HG03066 (cell line): ENCODE measurements at regions not wholly inside any gene's neighbourhood (a gene's known extent, or its start where the extent isn't known, plus 50 kb on each side); places are given as distances from the start of the nearest gene placed in this dataset.
"Not testable (repeated sequence)": the region's sequence is repeated elsewhere in the genome, so short reads cannot be mapped to it uniquely, and the experiment has no call there.

Experiments
- ATAC-seq: cut with Tn5 transposase; IDR thresholded peaks from one replicate; pipeline ENCODE4 v1.9.1; 2021; ENCODE audit warnings: low read depth; ENCODE audit not compliant: unreplicated experiment

DNA sequence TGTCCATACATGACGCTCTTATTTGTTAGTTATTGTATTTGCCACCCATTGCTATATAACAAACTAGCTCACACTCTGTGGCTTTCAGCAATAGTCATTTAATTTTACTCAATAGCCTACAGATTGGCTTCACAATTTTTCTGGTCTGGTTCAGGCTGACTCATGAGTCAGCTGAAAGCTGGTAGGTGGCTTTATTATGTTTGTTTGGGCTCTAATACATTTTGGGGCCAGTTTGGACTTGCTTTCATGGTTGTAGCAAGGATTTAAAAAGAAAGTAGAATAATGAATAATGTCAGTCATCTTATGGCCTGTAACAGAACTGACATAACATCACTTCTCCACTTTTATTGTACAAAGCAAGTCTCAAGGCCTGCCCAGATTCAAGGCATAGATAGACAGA is 338.7 kb downstream of the LRRIQ3 start:
- ATAC-seq: no peak

DNA sequence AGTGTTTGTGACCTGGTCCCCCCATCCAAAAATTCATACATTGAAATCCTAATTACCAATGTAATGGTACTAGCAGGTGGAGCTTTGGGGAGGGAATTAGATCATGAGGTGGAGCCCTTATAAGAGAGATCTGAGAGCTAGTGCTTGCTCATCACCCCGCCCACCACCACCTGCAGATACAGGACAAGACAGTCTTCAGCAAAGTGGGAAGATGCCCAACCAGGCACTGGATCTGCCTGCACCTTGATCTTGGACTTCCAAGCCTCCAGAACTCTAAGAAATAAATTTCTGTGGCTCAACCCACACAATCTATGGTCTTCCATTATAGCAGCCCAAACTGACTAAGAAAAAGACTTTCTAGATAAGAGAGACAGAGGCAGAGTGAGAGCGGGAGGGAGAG is 343.4 kb downstream of the LRRIQ3 start:
- ATAC-seq: no peak

DNA sequence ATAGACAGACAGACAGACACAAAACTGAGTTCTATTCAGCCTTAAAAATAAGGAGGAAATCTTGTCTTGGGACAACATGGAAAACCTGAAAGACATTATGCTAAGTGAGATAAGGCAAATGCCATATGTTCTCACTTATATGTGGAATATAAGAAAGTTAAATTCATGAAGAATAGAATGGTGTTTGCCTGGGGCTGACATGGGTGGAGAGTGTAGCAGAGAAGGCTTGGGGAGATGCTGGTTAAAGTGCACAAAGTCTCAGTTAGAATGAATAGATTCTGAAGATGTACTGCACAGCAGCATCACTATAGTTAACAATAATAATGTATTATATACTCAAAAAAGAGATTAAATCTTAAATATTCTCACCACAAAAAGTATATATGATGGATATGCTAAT is 355.5 kb downstream of the LRRIQ3 start:
- no peak for ATAC-seq

DNA sequence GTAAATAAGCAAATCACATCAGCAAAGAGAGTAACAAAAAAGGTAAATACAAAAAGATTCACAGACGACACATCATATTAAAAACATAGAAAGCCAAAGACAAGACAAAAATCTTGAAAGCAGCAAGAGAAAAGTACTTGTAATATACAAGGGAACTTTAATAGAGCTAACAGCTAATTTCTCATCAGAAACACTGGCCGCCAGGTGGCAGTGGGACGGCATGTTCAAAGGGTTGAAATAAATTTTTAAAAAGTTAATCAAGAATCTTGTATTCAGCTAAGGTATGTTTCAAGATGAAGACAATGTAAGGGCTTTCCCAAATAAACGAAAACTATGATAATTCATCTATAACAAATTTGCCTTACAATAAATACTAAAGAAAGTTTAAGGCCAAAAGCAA is 358.1 kb downstream of the LRRIQ3 start:
- ATAC-seq: no peak

DNA sequence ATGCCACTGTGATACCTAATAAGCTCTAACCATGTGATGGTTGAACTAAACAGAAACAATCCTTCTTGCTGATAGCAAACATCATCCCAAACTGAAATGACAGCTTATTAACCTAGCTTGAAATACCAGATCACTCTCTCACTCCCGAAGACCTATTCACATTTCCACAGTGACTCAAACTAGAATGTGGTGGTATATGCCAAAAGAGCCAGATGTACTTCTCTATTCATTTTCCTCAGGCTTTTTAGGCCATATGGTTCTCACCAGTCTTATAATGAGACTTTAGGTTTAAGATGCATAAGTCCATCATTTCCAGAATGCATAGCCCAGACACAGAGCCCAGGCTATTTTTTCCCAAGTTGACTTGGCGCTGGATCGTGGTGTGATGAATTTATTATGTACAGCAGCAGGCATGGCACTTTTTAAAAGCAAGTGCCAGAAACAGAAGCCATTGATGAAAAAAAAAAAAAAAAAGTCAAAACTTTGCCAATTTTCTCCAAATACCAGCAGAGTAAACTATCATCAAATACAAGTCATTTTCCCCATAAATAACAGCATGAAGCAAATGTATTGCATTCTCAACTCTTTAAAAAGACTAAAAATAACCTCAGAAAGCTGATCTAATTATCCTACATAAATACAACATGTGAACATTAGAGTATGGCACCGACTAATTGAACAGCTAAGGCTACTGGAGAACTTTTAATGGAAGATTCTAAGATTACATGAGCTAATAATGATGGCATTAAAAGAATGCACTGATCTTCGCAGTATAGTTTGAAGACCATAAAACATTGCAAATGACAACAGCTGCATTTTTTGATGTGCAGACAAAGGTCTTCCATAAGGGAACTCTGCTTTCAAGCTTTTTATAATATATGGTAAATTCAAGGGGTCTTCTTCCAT is 365.4 kb downstream of the LRRIQ3 start:
- no peak for ATAC-seq

DNA sequence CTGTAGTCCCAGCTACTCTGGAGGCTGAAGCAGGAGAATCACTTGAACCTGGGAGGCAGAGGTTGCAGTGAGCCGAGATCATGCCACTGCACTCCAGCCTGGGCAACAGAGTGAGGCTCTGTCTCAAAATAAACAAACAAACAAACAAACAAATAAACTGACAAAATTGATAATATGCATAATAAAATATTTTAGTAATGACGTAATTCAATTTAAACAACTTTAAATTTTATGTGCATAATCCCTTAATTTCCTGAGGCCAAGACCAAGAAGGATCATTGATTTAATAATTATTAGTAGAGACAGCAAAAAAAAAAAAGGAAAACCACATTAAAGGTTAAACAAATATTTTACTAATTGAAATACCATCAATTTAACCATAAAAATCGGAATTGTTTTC is 370.7 kb downstream of the LRRIQ3 start:
- ATAC-seq: not testable (repeated sequence)

DNA sequence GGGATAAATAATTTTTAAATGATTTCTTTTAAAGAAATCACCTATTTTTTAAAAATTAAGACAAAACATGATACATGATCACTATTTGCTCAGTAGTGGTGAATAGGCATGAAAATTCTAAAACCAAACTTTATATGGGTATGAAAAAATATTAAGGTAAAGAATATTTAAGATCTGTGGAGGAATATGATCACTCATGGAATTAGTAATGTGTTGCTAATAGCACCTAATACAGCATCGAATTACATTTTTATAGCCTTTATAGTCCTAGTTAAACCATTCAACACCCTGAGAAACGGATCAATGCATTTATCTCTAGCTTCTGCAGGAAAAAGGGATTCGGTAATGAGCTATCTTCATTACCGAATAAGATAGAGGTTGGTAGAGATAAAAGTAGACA is 373.9 kb downstream of the LRRIQ3 start:
- ATAC-seq: no peak

DNA sequence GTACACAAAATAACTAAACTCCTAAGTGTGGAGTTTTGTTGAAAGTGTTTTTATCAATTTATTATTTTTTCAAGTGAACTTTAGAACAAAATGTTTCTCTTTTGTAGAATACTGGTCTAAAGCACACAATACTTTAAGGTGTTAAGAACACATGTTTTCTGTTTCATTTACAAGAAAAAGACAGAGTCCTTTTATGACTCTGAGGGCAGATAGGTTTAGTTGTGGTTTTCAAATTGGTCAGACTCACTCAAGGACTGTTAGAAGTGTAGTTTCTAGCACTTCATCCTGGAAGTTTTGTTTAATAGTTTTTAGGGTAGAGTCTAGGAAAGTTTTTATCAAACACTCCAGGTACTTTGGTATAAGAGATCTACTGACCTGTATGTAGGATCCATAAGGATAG is 376.5 kb downstream of the LRRIQ3 start:
- ATAC-seq: peak; percentile 83

DNA sequence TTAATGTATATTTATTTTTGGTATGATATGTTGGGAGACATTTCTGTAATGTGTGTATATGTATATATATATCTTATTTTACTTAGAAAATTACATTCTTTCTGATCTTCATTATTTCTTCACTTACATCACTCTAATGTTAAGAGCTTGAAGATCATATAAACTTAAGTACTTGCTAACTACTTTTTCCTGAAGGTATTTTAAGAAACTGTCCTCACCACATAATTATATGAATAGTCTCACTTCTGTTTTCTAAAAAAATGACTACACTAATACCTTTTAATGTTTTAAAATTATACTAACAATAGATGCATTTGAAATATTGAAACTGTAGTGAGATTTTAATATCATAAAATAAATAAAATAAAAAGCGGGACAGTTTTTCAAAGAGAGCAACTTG is 377.1 kb downstream of the LRRIQ3 start:
- ATAC-seq: no peak

DNA sequence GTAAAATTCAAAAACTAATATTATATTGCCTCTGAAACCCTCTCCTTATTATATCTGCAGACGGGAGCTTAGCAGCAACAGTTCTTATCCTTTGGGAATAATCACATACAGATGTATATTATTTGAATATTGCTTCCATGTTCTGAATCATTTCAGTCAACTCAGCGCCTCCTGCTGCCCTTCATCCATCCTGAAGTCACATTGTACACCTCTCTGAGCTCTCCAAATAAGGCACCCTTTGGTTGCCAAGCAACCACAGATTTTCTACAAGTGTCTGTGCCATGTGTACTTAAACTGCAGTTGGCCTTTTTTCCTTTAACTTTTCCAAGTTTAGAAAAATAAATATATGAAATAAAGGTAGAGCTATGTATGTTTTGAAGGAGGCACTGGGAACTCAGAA is 384.3 kb downstream of the LRRIQ3 start:
- ATAC-seq: no peak

DNA sequence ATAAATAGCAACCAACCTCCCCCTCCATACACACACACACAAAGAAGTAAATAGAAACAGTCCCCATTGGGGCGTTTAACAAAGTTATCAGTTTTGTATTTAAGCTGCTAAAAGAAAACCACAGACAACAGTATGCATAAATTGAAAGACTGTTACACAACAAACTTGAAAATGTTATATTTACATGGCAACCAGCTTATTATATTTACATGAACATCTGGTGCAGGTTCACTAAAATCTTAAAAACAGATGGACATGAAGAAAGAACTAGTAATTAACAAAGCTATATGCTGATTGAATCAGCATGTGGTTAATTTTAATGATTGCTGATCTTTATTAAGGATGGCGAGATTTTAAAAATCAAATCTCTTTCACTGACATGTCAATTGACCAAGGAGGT is 384.7 kb downstream of the LRRIQ3 start:
- ATAC-seq: no peak

DNA sequence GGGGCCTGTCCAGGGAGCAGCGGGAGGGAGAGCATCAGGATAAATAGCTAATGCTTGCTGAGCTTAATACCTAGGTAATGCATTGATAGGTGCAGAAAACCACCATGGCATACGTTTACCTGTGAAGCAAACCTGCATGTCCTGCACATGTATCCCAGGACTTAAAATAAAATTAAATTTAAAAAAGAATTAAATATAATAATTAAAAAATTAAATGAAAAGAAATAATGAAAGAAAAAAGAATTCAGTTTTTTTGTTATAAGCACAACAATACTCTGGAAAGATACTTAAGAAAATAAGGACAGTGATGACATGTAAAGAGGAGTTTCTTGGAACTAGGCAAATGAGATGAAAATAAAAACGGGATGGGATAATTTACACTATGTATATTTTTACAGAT is 386.2 kb downstream of the LRRIQ3 start:
- ATAC-seq: no peak

DNA sequence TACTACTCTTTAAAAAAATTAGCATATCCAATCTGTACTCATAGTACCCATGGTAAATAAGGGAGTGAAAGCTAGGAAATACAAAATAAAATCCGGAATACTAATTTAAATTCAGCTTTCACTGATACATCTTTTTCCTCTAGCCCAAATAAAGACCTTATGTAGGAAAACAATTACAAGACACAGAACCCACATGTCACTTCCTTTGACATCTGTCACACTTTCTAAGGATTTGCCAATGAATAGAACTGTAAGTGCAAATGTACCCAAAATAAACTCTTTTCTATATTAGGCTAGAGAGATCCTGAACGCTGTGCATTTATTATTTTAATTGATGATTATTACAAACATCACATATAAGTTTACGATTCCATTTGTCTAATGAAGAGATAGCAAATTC is 393.0 kb downstream of the LRRIQ3 start:
- ATAC-seq: no peak

DNA sequence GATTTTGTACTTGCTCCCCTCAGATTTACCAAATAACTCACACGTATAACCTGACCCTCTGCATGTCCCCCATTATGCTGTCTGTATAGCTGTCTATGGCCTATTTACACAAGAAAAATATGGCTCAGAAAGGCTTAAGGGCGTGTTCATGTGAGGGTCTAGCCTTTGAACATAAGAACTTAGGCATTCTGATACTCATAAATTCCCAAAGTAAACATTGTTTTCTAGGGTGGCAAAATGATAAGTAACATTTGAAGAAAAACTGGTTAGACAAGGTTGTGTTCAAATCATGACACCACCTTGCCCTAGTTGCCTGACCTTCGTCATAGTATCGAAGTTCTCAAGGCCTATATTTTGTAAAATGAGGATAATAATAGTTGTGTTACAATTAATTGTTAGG is 394.6 kb downstream of the LRRIQ3 start:
- no peak for ATAC-seq

DNA sequence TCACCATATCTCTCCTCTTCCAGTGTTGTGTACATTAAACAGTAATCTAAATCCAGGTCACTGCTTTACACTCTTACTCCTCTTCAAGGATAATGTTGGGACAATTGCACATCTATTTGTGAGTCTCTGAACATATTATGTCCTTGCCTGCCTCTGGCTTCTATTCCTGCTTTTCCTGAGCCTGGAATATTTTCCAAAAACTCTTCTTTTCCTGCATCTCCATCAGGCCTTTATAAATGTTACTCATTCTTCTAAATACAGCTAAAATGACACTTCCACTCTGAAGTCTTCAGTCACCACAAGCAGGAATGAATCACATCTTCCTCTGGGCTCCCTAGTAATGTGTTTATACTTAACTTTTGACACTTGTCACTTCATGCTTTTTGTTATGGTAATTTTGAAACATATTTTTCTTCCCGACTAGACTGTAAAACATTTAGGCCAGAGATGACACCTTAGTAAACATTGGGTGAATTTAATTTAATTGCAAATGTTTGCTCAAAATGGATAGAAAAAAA is 396.0 kb downstream of the LRRIQ3 start:
- no peak for ATAC-seq

DNA sequence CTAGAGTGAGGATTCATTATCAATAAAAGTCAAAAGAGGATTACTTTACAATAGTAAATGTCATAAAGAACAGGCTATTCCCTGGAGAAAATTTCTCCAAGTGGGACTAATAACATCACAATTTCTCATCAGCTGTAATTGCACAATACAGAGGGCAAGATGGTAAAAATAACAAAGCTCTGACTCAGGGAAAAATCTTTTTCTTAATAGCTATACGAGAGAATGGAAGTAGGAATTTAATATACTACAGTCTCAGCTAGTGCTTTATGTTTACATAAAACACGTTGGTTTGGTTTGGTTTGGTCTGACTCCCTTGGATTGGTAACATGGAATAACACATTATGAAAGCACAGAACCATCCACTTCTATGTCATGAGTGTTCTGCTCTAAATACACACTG is 397.6 kb downstream of the LRRIQ3 start:
- no peak for ATAC-seq

DNA sequence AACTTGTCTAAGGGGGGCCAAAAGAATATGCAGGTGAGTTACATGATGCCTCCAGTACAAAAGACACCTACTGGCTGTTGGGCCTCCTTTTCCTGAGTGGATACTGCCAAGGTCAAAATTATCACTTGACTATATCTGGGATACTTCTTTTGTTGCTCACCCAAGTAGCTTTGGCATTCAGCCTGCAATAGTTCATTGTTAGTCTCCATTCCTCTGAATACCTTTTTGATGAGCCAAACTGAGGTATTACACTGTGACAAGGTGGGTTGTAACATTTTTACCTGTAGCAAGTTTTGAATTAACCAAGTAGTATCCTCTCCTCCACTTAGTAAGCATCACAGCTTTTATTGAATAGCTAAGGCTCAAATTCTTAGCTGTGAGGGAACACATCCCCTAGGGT is 408.0 kb downstream of the LRRIQ3 start:
- ATAC-seq: no peak

DNA sequence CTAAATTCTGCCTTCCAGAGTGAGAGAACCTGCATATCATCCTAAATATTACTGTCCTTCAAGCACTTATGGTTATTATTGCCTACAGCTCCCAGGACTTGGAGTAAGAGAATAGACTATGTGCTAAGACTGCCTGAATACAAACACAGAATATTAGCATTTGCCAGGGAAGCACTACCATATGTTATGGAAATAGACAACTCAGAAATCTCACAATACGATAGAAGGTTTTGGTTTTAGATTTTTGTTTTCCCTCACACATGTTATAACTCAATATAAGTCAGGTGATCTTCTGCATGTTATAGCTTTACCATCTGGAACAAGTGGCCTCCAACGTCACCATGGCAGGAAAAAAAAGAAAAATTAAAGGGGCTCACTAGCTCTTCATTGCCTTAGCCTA is 413.9 kb downstream of the LRRIQ3 start:
- ATAC-seq: no peak

DNA sequence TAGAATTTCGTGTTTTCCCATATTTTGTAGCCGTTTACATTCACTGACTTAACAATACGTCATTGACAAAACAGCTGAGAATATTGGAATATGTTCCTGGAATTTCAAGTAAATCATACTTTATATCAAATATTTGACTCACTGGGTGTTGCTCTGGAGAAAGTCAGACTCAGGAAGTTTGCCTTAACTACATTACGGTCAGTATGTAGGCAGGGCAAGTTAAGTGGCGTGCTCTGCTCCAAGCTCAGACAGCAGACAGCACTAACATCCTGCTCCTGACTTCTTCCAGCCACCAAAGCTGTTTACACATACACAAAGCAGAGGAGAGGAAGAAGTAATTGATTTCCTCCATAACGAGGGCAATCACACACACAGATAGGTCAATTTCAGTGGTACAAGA is 414.6 kb downstream of the LRRIQ3 start:
- no peak for ATAC-seq

DNA sequence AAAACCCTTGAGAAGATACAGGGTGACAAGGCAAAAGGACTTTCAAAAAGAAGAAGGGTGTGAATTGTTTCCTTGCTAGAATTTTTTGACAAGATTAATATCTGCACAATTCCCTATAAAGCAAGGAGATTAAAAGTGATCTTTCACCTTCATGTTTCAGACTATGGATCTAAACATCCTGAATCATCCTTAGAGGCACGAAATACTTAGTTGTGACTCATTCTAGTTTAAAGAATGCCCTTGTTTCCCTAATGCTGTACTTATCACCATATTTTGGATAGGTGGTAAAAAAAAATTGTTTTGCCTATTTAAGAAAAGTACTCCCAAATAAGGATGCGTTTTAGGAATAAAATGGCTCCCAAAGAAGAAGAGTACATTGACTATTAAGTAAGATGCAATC is 415.1 kb downstream of the LRRIQ3 start:
- ATAC-seq: no peak

DNA sequence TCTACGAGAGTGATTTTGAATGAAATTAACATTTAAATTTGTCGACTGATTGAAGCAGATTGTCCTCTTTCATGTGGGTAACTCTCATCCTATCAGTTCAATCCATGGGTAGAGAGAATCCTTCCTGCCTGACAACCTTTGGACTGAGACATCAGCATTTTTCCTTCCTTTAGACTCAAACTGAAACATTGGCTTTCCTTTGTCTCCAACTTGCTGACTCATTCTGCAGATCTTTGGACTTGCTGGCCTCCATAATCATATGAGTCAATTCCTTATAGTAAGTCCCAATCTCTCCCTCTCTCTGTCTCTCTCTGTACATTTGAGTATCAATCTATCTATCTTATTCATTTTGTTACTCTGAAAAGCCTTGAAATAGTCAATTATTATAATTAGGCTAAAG is 416.7 kb downstream of the LRRIQ3 start:
- ATAC-seq: no peak

DNA sequence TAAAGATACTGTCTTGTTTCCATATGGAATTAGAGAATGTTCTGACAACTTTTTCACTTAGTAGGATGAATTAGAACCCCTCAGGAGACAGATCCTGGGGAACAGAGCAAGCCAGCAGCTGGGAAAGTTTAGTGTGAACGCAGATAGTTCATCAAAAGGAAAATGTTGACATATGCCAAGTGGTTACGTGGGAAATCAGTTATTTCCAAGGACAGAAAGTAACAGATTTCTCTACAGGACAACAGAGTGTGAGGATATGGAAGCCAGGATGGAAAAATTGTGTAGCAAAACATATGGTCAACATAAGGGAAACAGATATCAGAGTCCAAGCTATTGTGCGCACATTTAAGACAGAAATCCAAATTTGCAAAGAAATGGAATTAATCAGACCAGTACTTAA is 419.5 kb downstream of the LRRIQ3 start:
- ATAC-seq: no peak

DNA sequence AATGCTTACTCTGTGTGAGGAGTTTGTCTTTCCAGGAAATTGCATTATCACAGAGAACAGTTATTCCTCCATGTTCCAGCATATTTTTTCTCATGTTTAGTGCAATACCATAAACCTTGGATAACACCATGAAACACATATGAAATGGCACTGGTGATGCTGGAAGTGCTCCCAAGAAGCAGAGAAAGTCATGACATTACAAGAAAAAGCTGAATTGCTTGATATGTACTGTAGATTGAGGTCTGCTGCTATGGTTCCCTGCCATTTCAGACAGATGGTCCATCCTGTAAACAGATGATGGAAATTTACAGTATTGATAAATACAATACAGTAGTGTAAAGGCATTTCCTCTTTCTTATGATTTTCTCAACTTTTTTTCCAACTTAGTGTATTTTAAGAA is 422.1 kb downstream of the LRRIQ3 start:
- no peak for ATAC-seq
